ENCODE measurements at regions not wholly inside any gene's neighbourhood (a gene's known extent, or its start where the extent isn't known, plus 50 kb on each side); places are given as distances from the start of the nearest gene placed in this dataset.

- Histone ChIP-seq H3K36me3 (ENCODE audit: low read depth) (no peaks in the 10 kb centered on the region), H3K4me3 (ENCODE audit: severe bottlenecking) (no peak overlapping the region), H3K27me3 (ENCODE audit: insufficient read depth, poor library complexity, severe bottlenecking) (peaks cover 13% of the 10 kb centered on the region), H3K27ac (ENCODE audit: poor library complexity, severe bottlenecking) (no peak overlapping the region), H3K4me1 (ENCODE audit: insufficient read depth, poor library complexity, severe bottlenecking) (no peaks in the 10 kb centered on the region), H3K9me3 (ENCODE audit: severe bottlenecking) (no peaks in the 10 kb centered on the region)
- ATAC-seq (ENCODE audit: low read depth) (no peak), DNase-seq (ENCODE audit: low spot score) (no peak)
- TF ChIP-seq CTCF (IDR thresholded peaks at IDR 0.05; ENCODE audit: poor library complexity, severe bottlenecking), result no peak
Measured at GRCh38 chr4:185955826-185956543, 113.0 kb upstream of the TLR3 start.

DNA sequence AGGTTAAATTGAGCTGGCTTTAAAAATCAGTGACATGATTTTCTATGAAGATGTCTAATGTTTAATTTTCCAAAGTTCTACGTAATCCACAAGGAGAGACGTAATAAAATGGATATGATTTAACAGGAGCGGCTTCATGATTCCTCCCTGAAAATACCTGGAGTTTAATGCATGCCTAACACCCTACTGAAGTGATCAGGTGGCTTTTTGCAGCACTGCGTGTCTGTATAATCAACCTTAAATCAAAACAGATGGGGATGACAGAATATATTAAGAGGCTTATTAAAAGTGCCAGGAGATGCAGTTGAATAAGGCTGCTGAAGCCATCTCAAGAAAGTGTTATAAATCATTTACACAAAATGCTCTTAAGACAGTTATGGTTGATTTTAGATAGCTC lies 112.4 kb upstream of the TLR3 start:
- ATAC-seq (ENCODE audit: low read depth), result no peak
- Histone ChIP-seq H3K27ac (ENCODE audit: poor library complexity, severe bottlenecking) (no peak overlapping the region), H3K9me3 (ENCODE audit: severe bottlenecking) (no peaks in the 10 kb centered on the region), H3K36me3 (ENCODE audit: low read depth) (no peaks in the 10 kb centered on the region), H3K4me3 (ENCODE audit: severe bottlenecking) (no peak overlapping the region), H3K4me1 (ENCODE audit: insufficient read depth, poor library complexity, severe bottlenecking) (no peaks in the 10 kb centered on the region), H3K27me3 (ENCODE audit: insufficient read depth, poor library complexity, severe bottlenecking) (peaks cover 13% of the 10 kb centered on the region)
- no peak for TF ChIP-seq CTCF (IDR thresholded peaks at IDR 0.05; ENCODE audit: poor library complexity, severe bottlenecking)
- DNase-seq (ENCODE audit: low spot score), result no peak

GRCh38 chr4:185958094-185958747 lies 110.7 kb upstream of the TLR3 start:
- H3K27ac ChIP-seq (ENCODE audit: poor library complexity, severe bottlenecking), result no peak overlapping the region
- DNase-seq (ENCODE audit: low spot score) (no peak), ATAC-seq (ENCODE audit: low read depth) (no peak)
- no peak for TF ChIP-seq CTCF (IDR thresholded peaks at IDR 0.05; ENCODE audit: poor library complexity, severe bottlenecking)
- H3K9me3 ChIP-seq (ENCODE audit: severe bottlenecking), result no peaks in the 10 kb centered on the region
- no peaks in the 10 kb centered on the region for H3K36me3 ChIP-seq (ENCODE audit: low read depth)
- H3K4me1 ChIP-seq (ENCODE audit: insufficient read depth, poor library complexity, severe bottlenecking), result no peaks in the 10 kb centered on the region
- peaks cover 13% of the 10 kb centered on the region for H3K27me3 ChIP-seq (ENCODE audit: insufficient read depth, poor library complexity, severe bottlenecking)
- no peak overlapping the region for H3K4me3 ChIP-seq (ENCODE audit: severe bottlenecking)

- Histone ChIP-seq H3K9me3 (ENCODE audit: severe bottlenecking) (no peaks in the 10 kb centered on the region), H3K27me3 (ENCODE audit: insufficient read depth, poor library complexity, severe bottlenecking) (no peaks in the 10 kb centered on the region), H3K27ac (ENCODE audit: poor library complexity, severe bottlenecking) (no peak overlapping the region), H3K4me3 (ENCODE audit: severe bottlenecking) (no peak overlapping the region), H3K36me3 (ENCODE audit: low read depth) (no peaks in the 10 kb centered on the region), H3K4me1 (ENCODE audit: insufficient read depth, poor library complexity, severe bottlenecking) (peaks cover 7% of the 10 kb centered on the region)
- no peak for DNase-seq (ENCODE audit: low spot score)
- TF ChIP-seq CTCF (IDR thresholded peaks at IDR 0.05; ENCODE audit: poor library complexity, severe bottlenecking), result no peak
- no peak for ATAC-seq (ENCODE audit: low read depth)
Measured at GRCh38 chr4:185965426-185966384, 103.3 kb upstream of the TLR3 start.

All from RWPE2 (cell line).